Fibroblast of lung (primary cell): ENCODE measurements at regions not wholly inside any gene's neighbourhood (a gene's known extent, or its start where the extent isn't known, plus 50 kb on each side); places are given as distances from the start of the nearest gene placed in this dataset.
"Not testable (repeated sequence)": the region's sequence is repeated elsewhere in the genome, so short reads cannot be mapped to it uniquely, and the experiment has no call there.

Experiments
- EZH2 ChIP-seq: IDR thresholded peaks from 2 replicates; pipeline ENCODE4 v1.5.1; 2012; ENCODE audit warnings: low read length, control low read depth, mild to moderate bottlenecking; ENCODE audit errors: missing control alignments
- TF ChIP-seq, protein P1 (sequence below), 2 donors: IDR thresholded peaks in 1 of 2; conservative IDR thresholded peaks in 1 of 2; 1 replicate in 1 of 2; 2 replicates in 1 of 2; pipeline ENCODE4 v1.5.1; 2011 to 2012; ENCODE audit warnings: low read length in 2 of 2, control low read depth in 1 of 2, inconsistent platforms in 1 of 2, low read depth in 1 of 2, mild to moderate bottlenecking in 1 of 2

DNA sequence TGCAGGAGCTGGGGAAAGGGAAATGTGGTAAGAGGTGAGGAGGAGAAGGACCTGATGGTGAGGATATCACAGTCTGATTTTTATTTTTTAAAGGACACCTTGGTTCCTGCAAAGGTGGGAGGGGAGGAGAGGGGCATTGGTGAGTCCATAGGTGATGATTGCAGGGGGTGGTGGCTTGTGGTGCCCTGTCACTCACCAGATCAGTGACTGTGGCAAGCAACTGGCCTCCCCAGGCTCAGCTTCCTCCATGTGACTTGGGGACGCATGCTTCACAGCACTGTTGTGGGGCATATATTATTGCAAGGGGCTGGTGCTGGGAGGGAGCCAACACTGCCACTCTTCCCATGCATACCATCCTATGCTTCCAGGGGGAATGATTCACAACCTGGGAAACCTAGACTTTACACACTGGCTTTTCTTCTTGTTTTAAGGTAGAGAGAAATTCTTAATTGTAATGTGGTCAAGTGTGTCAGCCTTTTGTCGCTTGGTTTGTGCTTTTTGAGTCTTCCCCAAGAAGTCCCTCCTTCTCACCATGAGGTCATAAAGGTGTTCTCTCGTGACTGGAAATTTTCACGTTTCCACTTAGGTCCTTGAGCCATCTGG is 106.8 kb upstream of the PLGLB2 start:
- TF ChIP-seq, protein P1, sequence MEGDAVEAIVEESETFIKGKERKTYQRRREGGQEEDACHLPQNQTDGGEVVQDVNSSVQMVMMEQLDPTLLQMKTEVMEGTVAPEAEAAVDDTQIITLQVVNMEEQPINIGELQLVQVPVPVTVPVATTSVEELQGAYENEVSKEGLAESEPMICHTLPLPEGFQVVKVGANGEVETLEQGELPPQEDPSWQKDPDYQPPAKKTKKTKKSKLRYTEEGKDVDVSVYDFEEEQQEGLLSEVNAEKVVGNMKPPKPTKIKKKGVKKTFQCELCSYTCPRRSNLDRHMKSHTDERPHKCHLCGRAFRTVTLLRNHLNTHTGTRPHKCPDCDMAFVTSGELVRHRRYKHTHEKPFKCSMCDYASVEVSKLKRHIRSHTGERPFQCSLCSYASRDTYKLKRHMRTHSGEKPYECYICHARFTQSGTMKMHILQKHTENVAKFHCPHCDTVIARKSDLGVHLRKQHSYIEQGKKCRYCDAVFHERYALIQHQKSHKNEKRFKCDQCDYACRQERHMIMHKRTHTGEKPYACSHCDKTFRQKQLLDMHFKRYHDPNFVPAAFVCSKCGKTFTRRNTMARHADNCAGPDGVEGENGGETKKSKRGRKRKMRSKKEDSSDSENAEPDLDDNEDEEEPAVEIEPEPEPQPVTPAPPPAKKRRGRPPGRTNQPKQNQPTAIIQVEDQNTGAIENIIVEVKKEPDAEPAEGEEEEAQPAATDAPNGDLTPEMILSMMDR (conservative IDR thresholded peaks at IDR 0.05 in 1 of 2, IDR thresholded peaks at IDR 0.05 in 1 of 2; ENCODE audit: low read depth in 1 of 2, low read length in 2 of 2): not testable (repeated sequence)
- TF ChIP-seq EZH2: not testable (repeated sequence)
